MM.1S (cell line): ENCODE measurements at regions not wholly inside any gene's neighbourhood (a gene's known extent, or its start where the extent isn't known, plus 50 kb on each side); places are given as distances from the start of the nearest gene placed in this dataset.

Experiments used
- DNase-seq: peaks from one replicate; pipeline ENCODE4 v3.0.0-alpha.2; 2015
- H2AFZ ChIP-seq: fragments of 300-600 bp; sonication (generic); 2 replicates; pipeline ENCODE4 v1.6.0; 2016; ENCODE audit warnings: antibody characterized with exemption, low read length
- H3F3A ChIP-seq: fragments of 300-600 bp; sonication (generic); 2 replicates; pipeline ENCODE4 v1.6.1; 2016; ENCODE audit warnings: mild to moderate bottlenecking, antibody characterized with exemption, low read length, moderate library complexity, mixed read lengths; ENCODE audit not compliant: insufficient read depth
- H3K27ac ChIP-seq: fragments of 300-600 bp; sonication (generic); 2 replicates; pipeline ENCODE4 v1.5.1; 2016; ENCODE audit warnings: mild to moderate bottlenecking, low read length
- H3K27me3 ChIP-seq: fragments of 300-600 bp; sonication (generic); replicated peaks from 2 replicates; pipeline ENCODE4 v1.6.0; 2016; ENCODE audit warnings: low read length; ENCODE audit not compliant: insufficient read depth
- H3K36me3 ChIP-seq: fragments of 300-600 bp; sonication (generic); replicated peaks from 2 replicates; pipeline ENCODE4 v1.6.1; 2016; ENCODE audit warnings: mild to moderate bottlenecking, low read length, mixed read lengths; ENCODE audit not compliant: insufficient read depth
- H3K4me1 ChIP-seq: fragments of 300-600 bp; sonication (generic); 2 replicates; pipeline ENCODE4 v1.6.1; 2016; ENCODE audit warnings: low read length, mixed read lengths
- H3K4me2 ChIP-seq: fragments of 300-600 bp; sonication (generic); 2 replicates; pipeline ENCODE4 v1.6.0; 2016; ENCODE audit warnings: low read depth, low read length
- H3K4me3 ChIP-seq: fragments of 300-600 bp; sonication (generic); 2 replicates; pipeline ENCODE4 v1.5.1; 2016; ENCODE audit warnings: low read length, mixed read lengths
- H3K79me2 ChIP-seq: fragments of 300-600 bp; sonication (generic); 2 replicates; pipeline ENCODE4 v1.6.1; 2016; ENCODE audit warnings: mixed run types, low read length, mixed read lengths
- H3K9ac ChIP-seq: fragments of 300-600 bp; sonication (generic); 2 replicates; pipeline ENCODE4 v1.6.1; 2016; ENCODE audit warnings: low read length, mixed read lengths
- H3K9me2 ChIP-seq: fragments of 300-600 bp; sonication (generic); replicated peaks from 2 replicates; pipeline ENCODE4 v1.6.1; 2016; ENCODE audit warnings: mild to moderate bottlenecking, low read length, mixed read lengths; ENCODE audit not compliant: insufficient read depth
- H3K9me3 ChIP-seq: fragments of 300-600 bp; sonication (generic); replicated peaks from 2 replicates; pipeline ENCODE4 v1.6.1; 2016; ENCODE audit warnings: mild to moderate bottlenecking, low read length, mixed read lengths; ENCODE audit not compliant: insufficient read depth
- H4K20me1 ChIP-seq: fragments of 300-600 bp; sonication (generic); 2 replicates; pipeline ENCODE4 v1.6.1; 2016; ENCODE audit warnings: mild to moderate bottlenecking, low read length, moderate library complexity, mixed read lengths; ENCODE audit not compliant: insufficient read depth
- EZH2 ChIP-seq: fragments of 300-600 bp; sonication (generic); optimal IDR thresholded peaks from 2 replicates; pipeline ENCODE3; 2017; ENCODE audit warnings: low read depth, mild to moderate bottlenecking, antibody characterized with exemption, low read length, mixed read lengths
- EZH2phosphoT487 ChIP-seq: fragments of 300-600 bp; sonication (generic); IDR thresholded peaks from 2 replicates; pipeline ENCODE4 v1.6.1; 2018; ENCODE audit warnings: antibody characterized with exemption, low read length
- TF ChIP-seq, protein P1 (sequence below): fragments of 300-600 bp; sonication (generic); IDR thresholded peaks from 2 replicates; pipeline ENCODE4 v1.5.1; 2016; ENCODE audit warnings: antibody characterized with exemption, low read length, mixed read lengths

DNA sequence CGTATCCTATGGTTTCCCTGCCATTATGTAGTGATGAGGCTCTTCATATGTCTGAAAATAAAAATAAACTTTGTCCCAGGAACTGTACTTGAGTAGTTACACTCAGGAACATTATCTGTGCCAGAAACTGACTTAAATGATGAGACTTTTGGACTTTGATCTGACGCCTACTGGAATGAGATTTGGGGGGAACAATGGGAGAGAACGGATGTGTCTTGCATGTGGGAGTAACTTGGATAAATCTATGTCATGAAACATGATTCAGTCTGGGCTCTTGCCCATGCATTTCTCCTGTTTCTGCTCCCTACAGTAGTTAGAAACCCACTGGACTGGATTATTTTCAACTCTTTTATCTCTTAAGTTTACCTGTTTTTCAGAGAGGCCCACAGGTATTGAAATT lies 2351.4 kb downstream of the PCDH7 start:
- Histone ChIP-seq H3K9me2 (no peaks in the 10 kb centered on the region), H3K4me1 (no peaks in the 10 kb centered on the region), H3K36me3 (no peaks in the 10 kb centered on the region), H3K27me3 (no peaks in the 10 kb centered on the region), H3K27ac (no peak overlapping the region), H3F3A (no peaks in the 10 kb centered on the region), H3K79me2 (no peaks in the 10 kb centered on the region), H2AFZ (no peak overlapping the region), H4K20me1 (no peaks in the 10 kb centered on the region), H3K9ac (no peak overlapping the region), H3K4me2 (no peak overlapping the region), H3K9me3 (no peaks in the 10 kb centered on the region), H3K4me3 (no peak overlapping the region)
- TF ChIP-seq, protein P1, sequence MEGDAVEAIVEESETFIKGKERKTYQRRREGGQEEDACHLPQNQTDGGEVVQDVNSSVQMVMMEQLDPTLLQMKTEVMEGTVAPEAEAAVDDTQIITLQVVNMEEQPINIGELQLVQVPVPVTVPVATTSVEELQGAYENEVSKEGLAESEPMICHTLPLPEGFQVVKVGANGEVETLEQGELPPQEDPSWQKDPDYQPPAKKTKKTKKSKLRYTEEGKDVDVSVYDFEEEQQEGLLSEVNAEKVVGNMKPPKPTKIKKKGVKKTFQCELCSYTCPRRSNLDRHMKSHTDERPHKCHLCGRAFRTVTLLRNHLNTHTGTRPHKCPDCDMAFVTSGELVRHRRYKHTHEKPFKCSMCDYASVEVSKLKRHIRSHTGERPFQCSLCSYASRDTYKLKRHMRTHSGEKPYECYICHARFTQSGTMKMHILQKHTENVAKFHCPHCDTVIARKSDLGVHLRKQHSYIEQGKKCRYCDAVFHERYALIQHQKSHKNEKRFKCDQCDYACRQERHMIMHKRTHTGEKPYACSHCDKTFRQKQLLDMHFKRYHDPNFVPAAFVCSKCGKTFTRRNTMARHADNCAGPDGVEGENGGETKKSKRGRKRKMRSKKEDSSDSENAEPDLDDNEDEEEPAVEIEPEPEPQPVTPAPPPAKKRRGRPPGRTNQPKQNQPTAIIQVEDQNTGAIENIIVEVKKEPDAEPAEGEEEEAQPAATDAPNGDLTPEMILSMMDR: no peak
- no peak for TF ChIP-seq EZH2phosphoT487
- TF ChIP-seq EZH2: no peak
- no peak for DNase-seq

GRCh38 chr4:33072298-33073089 lies 2352.3 kb downstream of the PCDH7 start:
- no peak overlapping the region for H3K4me2 ChIP-seq
- no peaks in the 10 kb centered on the region for H3K27me3 ChIP-seq
- TF ChIP-seq, protein P1: no peak
- no peak for TF ChIP-seq EZH2phosphoT487
- TF ChIP-seq EZH2: no peak
- H3K79me2 ChIP-seq: no peaks in the 10 kb centered on the region
- H3K27ac ChIP-seq: no peak overlapping the region
- DNase-seq: no peak
- no peaks in the 10 kb centered on the region for H3K4me1 ChIP-seq
- no peaks in the 10 kb centered on the region for H3K36me3 ChIP-seq
- no peaks in the 10 kb centered on the region for H3K9me3 ChIP-seq
- no peak overlapping the region for H3K9ac ChIP-seq
- no peak overlapping the region for H3K4me3 ChIP-seq
- H4K20me1 ChIP-seq: no peaks in the 10 kb centered on the region
- H3F3A ChIP-seq: no peaks in the 10 kb centered on the region
- no peaks in the 10 kb centered on the region for H3K9me2 ChIP-seq
- no peak overlapping the region for H2AFZ ChIP-seq

DNA sequence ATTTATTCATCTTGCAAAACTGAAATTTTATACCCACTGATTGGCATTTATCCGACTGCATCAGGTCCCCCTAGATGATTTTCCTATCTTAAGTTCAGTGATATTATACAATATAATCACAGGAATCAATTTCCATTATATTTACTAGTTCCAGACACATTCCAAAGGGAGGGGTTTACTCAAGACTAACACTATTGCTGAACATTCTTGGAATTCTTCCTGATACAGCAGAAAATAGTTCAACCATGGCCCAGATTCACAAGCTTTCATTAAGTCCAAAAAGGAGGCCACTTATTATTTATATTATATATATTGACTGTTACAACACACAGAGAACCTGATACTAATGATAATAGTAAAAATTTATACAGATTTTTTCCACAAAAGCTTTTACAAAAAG lies 2353.6 kb downstream of the PCDH7 start:
- Histone ChIP-seq H3K9me2 (no peaks in the 10 kb centered on the region), H3K79me2 (no peaks in the 10 kb centered on the region), H3K4me2 (no peak overlapping the region), H3K9me3 (no peaks in the 10 kb centered on the region), H3K27me3 (no peaks in the 10 kb centered on the region), H3K27ac (no peak overlapping the region), H3F3A (no peaks in the 10 kb centered on the region), H3K4me1 (no peaks in the 10 kb centered on the region), H4K20me1 (no peaks in the 10 kb centered on the region), H3K36me3 (no peaks in the 10 kb centered on the region), H3K4me3 (no peak overlapping the region), H2AFZ (no peak overlapping the region), H3K9ac (no peak overlapping the region)
- TF ChIP-seq EZH2 (no peak), EZH2phosphoT487 (no peak)
- TF ChIP-seq, protein P1: no peak
- DNase-seq: no peak
